ENCODE measurements at regions not wholly inside any gene's neighbourhood (a gene's known extent, or its start where the extent isn't known, plus 50 kb on each side); places are given as distances from the start of the nearest gene placed in this dataset.
"Not testable (repeated sequence)": the region's sequence is repeated elsewhere in the genome, so short reads cannot be mapped to it uniquely, and the experiment has no call there.

GRCh38 chrX:53883196-53883595 is 161.1 kb downstream of the PHF8 start:
- no peak for DNase-seq

- DNase-seq = no peak
Measured at GRCh38 chrX:53882331-53882730, 161.9 kb downstream of the PHF8 start.

GRCh38 chrX:53880786-53881185 is 163.5 kb downstream of the PHF8 start:
- DNase-seq = not testable (repeated sequence)

GRCh38 chrX:53859890-53860289 is 173.4 kb upstream of the HUWE1 start:
- DNase-seq = no peak

- DNase-seq = peak; percentile 21
Measured at GRCh38 chrX:53831662-53832635, 145.4 kb upstream of the HUWE1 start.

- no peak for DNase-seq
Measured at GRCh38 chrX:53824686-53825085, 138.2 kb upstream of the HUWE1 start.

DNA sequence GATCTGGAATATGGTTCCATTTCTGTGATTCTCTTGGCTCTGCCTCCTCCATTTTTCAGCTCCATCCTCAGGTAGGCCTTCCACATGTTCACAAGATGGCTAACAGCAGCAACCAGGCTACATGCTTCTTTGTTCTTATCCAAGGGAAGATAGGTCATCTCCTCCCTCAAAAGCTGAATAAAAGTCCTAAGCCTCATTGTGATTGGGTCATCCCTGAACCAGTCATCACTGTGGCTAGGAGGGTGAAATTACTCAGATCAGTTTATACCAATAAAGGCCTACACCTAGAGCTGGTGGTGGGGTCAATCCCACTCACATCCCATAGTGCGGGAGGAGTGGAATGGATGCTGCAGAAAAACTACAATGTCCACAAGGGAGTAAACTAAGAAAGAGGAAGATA is 131.6 kb upstream of the HUWE1 start:
- DNase-seq = not testable (repeated sequence)

DNA sequence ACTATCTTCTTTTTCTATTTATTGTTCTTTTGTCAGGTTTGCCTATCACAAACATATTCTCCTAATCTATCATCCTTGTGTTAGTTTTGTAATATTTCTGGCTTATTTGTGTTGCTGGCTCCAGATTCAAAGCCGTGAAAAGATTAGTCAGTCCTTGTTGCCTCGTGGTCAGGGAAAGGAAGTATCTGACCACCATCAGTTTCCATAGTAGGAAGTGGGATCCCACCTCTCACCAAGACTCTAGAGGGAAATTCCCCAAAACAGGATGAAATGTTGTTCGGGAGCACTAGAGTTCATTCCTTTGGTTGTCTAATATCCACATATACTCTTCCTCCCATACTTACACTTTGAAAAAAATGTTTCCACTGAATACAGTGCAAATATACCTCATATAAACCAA is 131.0 kb upstream of the HUWE1 start:
- no peak for DNase-seq

DNA sequence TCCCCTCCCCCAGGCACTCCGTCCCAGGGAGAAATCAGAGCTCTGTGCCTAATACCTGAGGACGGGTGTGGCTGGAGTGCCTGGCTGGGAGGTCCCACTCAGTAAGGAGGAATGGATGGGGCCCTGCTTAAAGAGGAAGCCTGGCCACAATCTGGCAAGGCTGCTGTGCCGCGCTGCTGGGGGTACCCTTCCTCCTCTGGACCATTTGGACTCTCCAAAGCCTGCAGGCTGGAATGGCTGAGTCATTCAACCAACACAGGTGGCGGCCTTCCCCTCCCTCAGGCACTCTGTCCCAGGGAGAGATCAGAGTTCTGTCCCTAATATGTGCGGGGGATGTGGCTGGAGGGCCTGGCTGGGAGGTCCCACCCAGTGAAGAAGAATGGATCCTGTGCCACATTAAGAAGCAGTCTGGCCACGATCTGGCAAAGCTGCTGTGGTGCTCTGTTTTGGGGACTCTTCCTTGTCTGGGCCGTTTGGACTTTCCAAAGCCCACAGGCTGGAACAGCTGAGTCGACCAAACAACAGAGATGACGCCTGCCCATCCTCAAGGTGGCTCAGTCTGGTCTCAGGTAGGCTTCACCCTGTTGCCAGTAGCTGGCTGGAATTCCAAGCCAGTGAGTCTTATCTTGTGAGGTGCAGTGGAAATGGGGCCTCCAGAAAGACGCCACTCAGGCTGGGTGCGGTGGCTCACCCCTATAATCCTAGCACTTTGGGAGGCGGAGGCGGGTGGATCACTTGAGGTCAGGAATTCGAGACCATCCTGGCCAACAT is 127.3 kb upstream of the HUWE1 start:
- DNase-seq = no peak

- DNase-seq = no peak
Measured at GRCh38 chrX:53798281-53798680, 111.8 kb upstream of the HUWE1 start.

DNA sequence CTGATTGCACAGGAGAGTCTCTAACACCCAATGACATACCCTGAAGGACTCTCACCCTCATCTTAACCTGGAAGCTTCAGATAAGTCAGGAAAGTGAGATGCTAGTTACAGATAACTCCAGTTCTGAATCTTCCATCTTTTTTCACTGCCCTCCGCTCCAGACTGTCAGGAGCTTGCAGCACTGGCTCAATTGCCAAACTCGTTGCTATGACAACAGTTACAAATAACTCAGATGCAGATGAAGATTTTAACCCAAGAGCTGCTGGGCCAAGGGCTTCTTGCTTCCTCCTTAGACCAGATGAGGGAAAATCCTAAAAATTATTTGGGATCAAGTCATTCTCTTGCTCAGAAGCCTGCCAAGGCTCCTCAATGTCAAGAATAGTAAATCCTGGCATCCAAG is 109.1 kb upstream of the HUWE1 start:
- no peak for DNase-seq

DNA sequence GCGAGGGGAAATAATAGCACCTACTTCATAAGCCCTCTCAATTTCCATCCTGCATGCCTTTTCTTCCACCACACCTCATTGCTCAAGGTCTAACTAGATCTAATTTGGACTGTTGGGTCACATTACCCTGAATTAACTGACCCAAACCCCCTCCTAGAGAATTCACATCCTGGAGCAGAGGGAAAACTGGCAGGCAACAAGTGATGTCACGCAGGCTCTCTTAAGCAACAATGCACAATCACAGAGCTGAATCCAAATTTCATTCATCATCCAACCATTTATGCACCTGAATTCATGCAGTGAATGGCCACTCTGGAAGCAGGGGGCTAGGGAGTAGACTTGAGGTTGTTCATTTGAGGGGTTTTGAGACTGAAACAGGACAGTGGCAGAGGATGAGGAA is 107.7 kb upstream of the HUWE1 start:
- DNase-seq = no peak

DNA sequence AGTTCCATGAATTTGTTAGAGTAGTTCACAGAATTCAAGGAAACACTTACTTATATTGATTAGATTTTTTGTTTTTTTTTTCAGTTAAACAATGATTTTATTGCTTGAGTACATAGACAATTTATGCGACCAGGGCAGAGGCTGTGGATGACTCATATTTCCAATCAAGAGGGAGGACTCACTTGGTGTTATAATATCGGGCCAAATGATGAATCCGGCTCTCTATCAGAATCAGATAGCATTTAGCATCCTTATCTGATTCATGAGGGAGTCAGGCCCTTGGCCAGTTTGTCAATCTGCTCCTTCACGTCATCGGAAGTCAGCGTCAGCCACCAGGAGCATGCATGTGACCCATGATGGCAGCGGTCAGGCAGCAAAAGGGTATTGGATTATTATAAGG is 82.3 kb upstream of the HUWE1 start:
- no peak for DNase-seq

DNA sequence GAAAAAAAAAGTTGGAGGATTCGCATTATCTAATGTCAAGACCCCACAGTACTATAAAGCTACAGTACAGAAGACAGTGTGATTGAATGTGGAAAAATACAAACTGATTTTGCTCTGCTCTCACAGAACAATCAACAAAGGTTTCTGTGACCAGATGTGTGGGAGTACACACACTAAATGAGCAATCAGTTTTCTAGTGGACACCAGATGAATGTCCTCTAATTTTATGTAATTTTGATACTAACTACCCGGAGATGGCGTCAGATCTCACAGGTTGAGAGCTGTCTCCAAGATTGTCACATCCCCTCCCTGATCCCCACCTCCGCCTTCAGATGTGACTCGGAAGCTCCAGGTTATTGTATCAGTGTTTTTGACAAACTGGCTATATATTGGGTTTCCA is 81.9 kb upstream of the HUWE1 start:
- DNase-seq = no peak

- no peak for DNase-seq
Measured at GRCh38 chrX:53767544-53767943, 81.0 kb upstream of the HUWE1 start.

DNA sequence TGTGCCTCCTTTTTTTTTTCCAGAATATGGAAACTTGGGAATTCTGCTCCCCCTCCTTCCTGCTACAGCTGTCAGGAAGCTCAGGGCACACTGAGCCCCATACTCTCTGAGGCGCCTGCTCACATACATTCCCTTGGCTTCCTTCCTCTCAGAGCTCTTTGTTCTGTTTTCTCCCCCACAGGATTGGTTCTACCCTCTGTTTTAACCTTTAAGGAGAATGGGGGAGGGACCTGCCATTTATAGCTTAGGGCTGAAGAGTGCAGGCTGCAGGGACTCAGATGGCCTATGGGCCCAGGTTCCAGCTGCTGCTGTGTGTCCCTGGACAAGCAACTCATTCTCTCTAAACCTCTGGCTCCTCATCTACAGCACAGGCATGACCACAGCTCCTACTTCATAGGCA is 70.7 kb upstream of the HUWE1 start:
- not testable (repeated sequence) for DNase-seq

DNA sequence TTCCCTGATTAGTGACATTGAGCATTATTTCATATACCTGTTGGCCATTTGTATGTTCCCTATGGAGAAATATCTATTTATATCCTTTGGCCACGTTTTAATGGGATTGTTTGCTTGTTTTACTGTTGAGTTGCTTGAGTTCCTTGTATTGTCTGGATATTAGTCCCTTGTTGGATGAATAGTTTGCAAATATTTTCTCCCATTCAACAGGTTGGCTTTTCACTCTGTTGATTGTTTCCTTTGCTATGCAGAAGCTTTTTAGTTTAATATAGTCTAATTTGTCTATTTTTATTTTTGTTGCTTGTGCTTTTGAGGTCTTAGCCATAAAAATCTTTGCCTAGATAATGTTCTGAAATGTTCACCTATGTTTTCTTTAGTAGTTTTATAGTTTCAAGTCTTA is 60.2 kb upstream of the HUWE1 start:
- DNase-seq = no peak

GRCh38 chrX:53743244-53743643 is 56.7 kb upstream of the HUWE1 start:
- DNase-seq = no peak

DNA sequence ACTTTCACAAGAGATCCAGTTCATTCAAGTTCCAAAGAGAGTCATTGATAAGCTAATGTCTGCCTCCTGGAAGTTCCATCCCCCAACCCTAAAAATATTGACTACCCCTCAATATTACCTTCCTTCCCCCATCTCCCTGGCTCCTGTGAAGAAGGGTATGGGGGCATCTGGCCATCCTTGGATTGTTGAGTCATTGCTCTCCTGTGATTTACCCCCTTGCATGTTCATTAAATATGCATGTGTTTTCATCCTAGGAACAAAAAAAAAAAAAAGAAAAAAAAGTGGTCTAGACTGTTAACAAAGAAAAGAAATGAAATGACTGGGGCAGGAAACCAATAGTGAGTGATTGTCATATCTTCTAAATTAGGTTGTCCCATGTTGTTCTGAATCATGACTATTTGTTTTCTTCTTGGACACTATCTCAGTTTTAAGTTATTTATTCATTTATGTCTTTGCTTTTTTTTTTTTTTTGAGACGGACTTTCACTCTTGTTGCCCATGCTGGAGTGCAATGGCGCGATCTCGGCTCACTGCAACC is 51.9 kb upstream of the HUWE1 start:
- no peak for DNase-seq
